Neural cell (in vitro differentiated cells): ENCODE measurements at regions not wholly inside any gene's neighbourhood (a gene's known extent, or its start where the extent isn't known, plus 50 kb on each side); places are given as distances from the start of the nearest gene placed in this dataset.

ENCODE experiments used
- H2AFZ ChIP-seq: fragments of 200-600, 300-800 bp; sonication (generic), shearing (Covaris generic); 2 replicates; pipeline ENCODE4 v1.6.0; 2014; ENCODE audit warnings: low read depth, mild to moderate bottlenecking, antibody characterized with exemption, low read length, moderate library complexity
- H3F3A ChIP-seq: fragments of 200-600 bp; shearing (Covaris generic); 2 replicates; pipeline ENCODE4 v1.6.1; 2016; ENCODE audit warnings: mild to moderate bottlenecking, moderate library complexity, mixed read lengths, antibody characterized with exemption, low read length; ENCODE audit not compliant: insufficient read depth, poor library complexity, severe bottlenecking
- H3K27ac ChIP-seq: fragments of 200-600, 300-800 bp; sonication (generic), shearing (Covaris generic); 2 replicates; pipeline ENCODE4 v1.5.1; 2014; ENCODE audit warnings: mild to moderate bottlenecking, low read length, moderate library complexity
- H3K27me3 ChIP-seq: fragments of 300-800, 200-600 bp; sonication (generic), shearing (Covaris generic); 2 replicates; pipeline ENCODE4 v1.6.0; 2014; ENCODE audit warnings: mild to moderate bottlenecking, low read depth, low read length, moderate library complexity; ENCODE audit not compliant: insufficient read depth
- H3K36me3 ChIP-seq: fragments of 300-800, 200-600 bp; sonication (generic), shearing (Covaris generic); 2 replicates; pipeline ENCODE4 v1.5.1; 2014; ENCODE audit warnings: mild to moderate bottlenecking, antibody characterized with exemption, low read length, moderate library complexity; ENCODE audit not compliant: insufficient read depth
- H3K4me2 ChIP-seq: fragments of 300-800, 200-600 bp; sonication (generic), shearing (Covaris generic); 2 replicates; pipeline ENCODE4 v1.6.0; 2014; ENCODE audit warnings: mild to moderate bottlenecking, low read length
- H3K4me3 ChIP-seq: fragments of 300-800, 200-600 bp; sonication (generic), shearing (Covaris generic); 2 replicates; pipeline ENCODE4 v1.5.1; 2014; ENCODE audit warnings: mild to moderate bottlenecking, low read length, moderate library complexity
- H3K79me2 ChIP-seq: fragments of 200-600 bp; shearing (Covaris generic); replicated peaks from 2 replicates; pipeline ENCODE4 v1.6.0; 2014; ENCODE audit warnings: mild to moderate bottlenecking, low read length, moderate library complexity; ENCODE audit not compliant: insufficient read depth
- H3K9ac ChIP-seq: fragments of 300-800, 200-600 bp; sonication (generic), shearing (Covaris generic); 2 replicates; pipeline ENCODE4 v1.6.1; 2016; ENCODE audit warnings: mild to moderate bottlenecking, low read length, mixed read lengths
- H3K9me2 ChIP-seq: fragments of 200-600 bp; shearing (Covaris generic); 2 replicates; pipeline ENCODE4 v1.6.1; 2016; ENCODE audit warnings: mild to moderate bottlenecking, low read length, mixed read lengths; ENCODE audit not compliant: insufficient read depth
- H3K9me3 ChIP-seq: fragments of 200-600, 300-800 bp; sonication (generic), shearing (Covaris generic); 2 replicates; pipeline ENCODE4 v1.6.1; 2016; ENCODE audit warnings: mild to moderate bottlenecking, mixed run types, low read length, moderate library complexity, mixed read lengths
- H4K20me1 ChIP-seq: fragments of 200-600 bp; shearing (Covaris generic); 2 replicates; pipeline ENCODE4 v1.6.1; 2016; ENCODE audit warnings: mild to moderate bottlenecking, mixed run types; ENCODE audit not compliant: insufficient read depth
- CTCF ChIP-seq: fragments of 450-650 bp; IDR thresholded peaks from 2 replicates; pipeline ENCODE4 v1.5.1; 2014; ENCODE audit warnings: antibody characterized with exemption, mild to moderate bottlenecking, moderate library complexity; ENCODE audit not compliant: poor library complexity, severe bottlenecking
- EP300 ChIP-seq: fragments of 450-650 bp; conservative IDR thresholded peaks from 2 replicates; pipeline ENCODE4 v1.6.1; 2014; ENCODE audit warnings: antibody characterized with exemption, mild to moderate bottlenecking, moderate library complexity; ENCODE audit not compliant: poor library complexity, severe bottlenecking
- EZH2 ChIP-seq: fragments of 200-600, 300-800 bp; shearing (Covaris generic), sonication (generic); IDR thresholded peaks from 2 replicates; pipeline ENCODE4 v1.6.1; 2014; ENCODE audit warnings: antibody characterized with exemption, low read length, borderline replicate concordance, mild to moderate bottlenecking; ENCODE audit not compliant: insufficient read depth, poor library complexity, severe bottlenecking
- MXI1 ChIP-seq: fragments of 450-650 bp; conservative IDR thresholded peaks from 2 replicates; pipeline ENCODE4 v1.6.1; 2014; ENCODE audit warnings: antibody characterized with exemption, mild to moderate bottlenecking; ENCODE audit not compliant: poor library complexity, severe bottlenecking
- POLR2AphosphoS5 ChIP-seq: IDR thresholded peaks from 2 replicates; pipeline ENCODE4 v1.6.1; 2012
- RAD21 ChIP-seq: fragments of 450-650 bp; conservative IDR thresholded peaks from 2 replicates; pipeline ENCODE4 v1.6.1; 2014; ENCODE audit warnings: antibody characterized with exemption, mild to moderate bottlenecking, moderate library complexity
- REST ChIP-seq: IDR thresholded peaks from 2 replicates; pipeline ENCODE4 v1.6.1; 2012; ENCODE audit warnings: borderline replicate concordance
- SMC3 ChIP-seq: fragments of 450-650 bp; conservative IDR thresholded peaks from 2 replicates; pipeline ENCODE4 v1.6.1; 2014; ENCODE audit warnings: antibody characterized with exemption, mild to moderate bottlenecking, moderate library complexity; ENCODE audit not compliant: poor library complexity
- TAF1 ChIP-seq: IDR thresholded peaks from 2 replicates; pipeline ENCODE4 v1.6.1; 2012; ENCODE audit warnings: low read depth

- Histone ChIP-seq H3K36me3 (no peaks in the 10 kb centered on the region), H3K9me3 (no peaks in the 10 kb centered on the region), H3K9ac (no peak overlapping the region), H3K27me3 (no peaks in the 10 kb centered on the region), H3K4me2 (no peak overlapping the region), H3K9me2 (no peaks in the 10 kb centered on the region), H3K4me3 (no peak overlapping the region), H3K79me2 (no peaks in the 10 kb centered on the region), H3F3A (no peaks in the 10 kb centered on the region), H2AFZ (no peak overlapping the region), H3K27ac (no peak overlapping the region), H4K20me1 (no peaks in the 10 kb centered on the region)
- TF ChIP-seq EP300 (no peak), SMC3 (peak; percentile 32), TAF1 (no peak), REST (no peak), MXI1 (no peak), POLR2AphosphoS5 (no peak), RAD21 (peak; percentile 54), CTCF (peak; percentile 47), EZH2 (no peak)
Measured at GRCh38 chr7:68425377-68425776, 1172.9 kb upstream of the AUTS2 start.

- Histone ChIP-seq H4K20me1 (no peaks in the 10 kb centered on the region), H3K4me2 (no peak overlapping the region), H3F3A (no peaks in the 10 kb centered on the region), H3K36me3 (no peaks in the 10 kb centered on the region), H3K27ac (no peak overlapping the region), H2AFZ (no peak overlapping the region), H3K79me2 (no peaks in the 10 kb centered on the region), H3K9me3 (no peaks in the 10 kb centered on the region), H3K4me3 (no peak overlapping the region), H3K9me2 (no peaks in the 10 kb centered on the region), H3K9ac (no peak overlapping the region), H3K27me3 (no peaks in the 10 kb centered on the region)
- TF ChIP-seq CTCF (no peak), MXI1 (no peak), POLR2AphosphoS5 (no peak), SMC3 (no peak), EZH2 (no peak), RAD21 (no peak), TAF1 (no peak), REST (no peak), EP300 (no peak)
Measured at GRCh38 chr7:68429411-68430117, 1168.7 kb upstream of the AUTS2 start.
